Suprapubic skin (tissue), 4 donors: ENCODE measurements at regions not wholly inside any gene's neighbourhood (a gene's known extent, or its start where the extent isn't known, plus 50 kb on each side); places are given as distances from the start of the nearest gene placed in this dataset.
A peak's percentile ranks its signal among the peaks of the same experiment; 100 is the strongest.
"Not testable (repeated sequence)": the region's sequence is repeated elsewhere in the genome, so short reads cannot be mapped to it uniquely, and the experiment has no call there.

Experiments
- DNase-seq, 2 donors: peaks; one replicate each; pipeline ENCODE4 v3.0.0-alpha.2; 2019; ENCODE audit warnings: low spot score in 2 of 2
- H3K27ac ChIP-seq: fragments of 200-600 bp; sonication (generic); one replicate; pipeline ENCODE4 v1.5.1; 2019
- H3K27me3 ChIP-seq: fragments of 200-600 bp; sonication (generic); one replicate; pipeline ENCODE4 v1.5.1; 2019
- H3K36me3 ChIP-seq: fragments of 200-600 bp; sonication (generic); one replicate; pipeline ENCODE4 v1.5.1; 2019
- H3K4me1 ChIP-seq: fragments of 200-600 bp; sonication (generic); one replicate; pipeline ENCODE4 v1.5.1; 2019
- H3K4me3 ChIP-seq: fragments of 200-600 bp; sonication (generic); one replicate; pipeline ENCODE4 v1.5.1; 2019; ENCODE audit warnings: mild to moderate bottlenecking
- H3K9me3 ChIP-seq: fragments of 200-600 bp; sonication (generic); one replicate; pipeline ENCODE4 v1.5.1; 2019
- CTCF ChIP-seq, 2 donors: fragments of 200-600 bp in 1 of 2; fragments of 450-650 bp in 1 of 2; sonication (generic) in 1 of 2; IDR thresholded peaks; one replicate each; pipeline ENCODE4 v1.5.1; 2016 to 2019; ENCODE audit warnings: antibody characterized with exemption in 2 of 2, mild to moderate bottlenecking in 1 of 2, moderate library complexity in 1 of 2
- EP300 ChIP-seq: sonication (generic); formaldehyde crosslinking; IDR thresholded peaks from one replicate; pipeline ENCODE4 v1.6.1; 2017; ENCODE audit warnings: antibody characterized with exemption
- POLR2A ChIP-seq, 2 donors: fragments of 450-650 bp; IDR thresholded peaks; one replicate each; pipeline ENCODE4 v1.6.1; 2017; ENCODE audit warnings: antibody characterized with exemption in 2 of 2, mild to moderate bottlenecking in 2 of 2, moderate library complexity in 2 of 2
- POLR2AphosphoS5 ChIP-seq, 3 donors: sonication (generic); formaldehyde crosslinking; IDR thresholded peaks; one replicate each; pipeline ENCODE4 v1.6.1; 2017; ENCODE audit warnings: antibody characterized with exemption in 3 of 3
- WGBS: methylation state at CpG from one replicate; pipeline ENCODE4 v1.1.5; 2018; 5-methylcytosine and 5-hydroxymethylcytosine counted together

- Histone ChIP-seq H3K9me3 (no peaks in the 10 kb centered on the region), H3K4me1 (peaks cover 6% of the 10 kb centered on the region), H3K27me3 (no peaks in the 10 kb centered on the region), H3K4me3 (no peak overlapping the region), H3K36me3 (no peaks in the 10 kb centered on the region), H3K27ac (no peak overlapping the region)
- 56% methylated on average over 2 of the region's 2 CpGs for WGBS
- TF ChIP-seq POLR2AphosphoS5 (IDR thresholded peaks at IDR 0.05), result no peak
- TF ChIP-seq POLR2A (IDR thresholded peaks at IDR 0.05), result no peak
- TF ChIP-seq CTCF (IDR thresholded peaks at IDR 0.05), result no peak
- TF ChIP-seq EP300, result no peak
- no peak for DNase-seq
Measured at GRCh38 chr11:25562417-25562816, 769.5 kb upstream of the ANO3 start.

GRCh38 chr11:25565846-25566245 lies 766.1 kb upstream of the ANO3 start:
- Histone ChIP-seq H3K27me3 (no peaks in the 10 kb centered on the region), H3K27ac (no peak overlapping the region), H3K36me3 (no peaks in the 10 kb centered on the region), H3K9me3 (no peaks in the 10 kb centered on the region), H3K4me3 (no peak overlapping the region), H3K4me1 (peaks cover 8% of the 10 kb centered on the region)
- DNase-seq, result no peak
- TF ChIP-seq EP300 (no peak), CTCF (IDR thresholded peaks at IDR 0.05) (no peak), POLR2A (IDR thresholded peaks at IDR 0.05) (no peak), POLR2AphosphoS5 (IDR thresholded peaks at IDR 0.05) (no peak)

GRCh38 chr11:25566298-25567200 lies 765.4 kb upstream of the ANO3 start:
- H3K27me3 ChIP-seq, result no peaks in the 10 kb centered on the region
- DNase-seq, result peak in 1 of 2 donors; percentile 51
- TF ChIP-seq POLR2A (IDR thresholded peaks at IDR 0.05) (no peak), EP300 (no peak)
- no peaks in the 10 kb centered on the region for H3K9me3 ChIP-seq
- H3K4me1 ChIP-seq, result peaks cover 8% of the 10 kb centered on the region
- WGBS, result 30% methylated on average over 5 of the region's 5 CpGs
- H3K36me3 ChIP-seq, result no peaks in the 10 kb centered on the region
- peak overlapping the region; percentile 45 for H3K27ac ChIP-seq
- H3K4me3 ChIP-seq, result no peak overlapping the region

GRCh38 chr11:25576320-25576719 lies 755.6 kb upstream of the ANO3 start:
- Histone ChIP-seq H3K4me1 (no peaks in the 10 kb centered on the region), H3K27ac (no peak overlapping the region), H3K27me3 (no peaks in the 10 kb centered on the region), H3K9me3 (no peaks in the 10 kb centered on the region), H3K4me3 (no peak overlapping the region), H3K36me3 (no peaks in the 10 kb centered on the region)
- WGBS, result 96% methylated on average over 1 of the region's 1 CpG
- TF ChIP-seq POLR2AphosphoS5 (IDR thresholded peaks at IDR 0.05) (no peak), CTCF (IDR thresholded peaks at IDR 0.05) (no peak), POLR2A (IDR thresholded peaks at IDR 0.05) (no peak), EP300 (no peak)
- no peak for DNase-seq

GRCh38 chr11:25579554-25579953 lies 752.4 kb upstream of the ANO3 start:
- not testable (repeated sequence) for H3K36me3 ChIP-seq, H3K4me3 ChIP-seq, H3K4me1 ChIP-seq, DNase-seq, H3K27me3 ChIP-seq, H3K27ac ChIP-seq, H3K9me3 ChIP-seq
- 39% methylated on average over 2 of the region's 2 CpGs for WGBS

- Histone ChIP-seq H3K9me3 (no peaks in the 10 kb centered on the region), H3K4me1 (no peaks in the 10 kb centered on the region), H3K36me3 (no peaks in the 10 kb centered on the region), H3K27ac (no peak overlapping the region), H3K27me3 (no peaks in the 10 kb centered on the region), H3K4me3 (no peak overlapping the region)
- no peak for TF ChIP-seq POLR2A (IDR thresholded peaks at IDR 0.05)
- TF ChIP-seq CTCF (IDR thresholded peaks at IDR 0.05), result no peak
- TF ChIP-seq EP300, result no peak
- DNase-seq, result no peak
- WGBS, result 82% methylated on average over 3 of the region's 3 CpGs
Measured at GRCh38 chr11:25583596-25583995, 748.3 kb upstream of the ANO3 start.
